K562 (cell line): ENCODE measurements at regions not wholly inside any gene's neighbourhood (a gene's known extent, or its start where the extent isn't known, plus 50 kb on each side); places are given as distances from the start of the nearest gene placed in this dataset.

Source experiments
- ATAC-seq: fragments of 200-7000 bp; cut with Tn5 transposase; 3 replicates; pipeline ENCODE4 v1.9.1; 2020; ENCODE audit warnings: moderate library complexity
- BruUV-seq: library from RNA; stranded (reverse); fragments of 400-500 nt; replicated peaks from 2 replicates; lab custom pipeline; 2021; lab: Mats Ljungman, UMichigan
- CTCF ChIA-PET: fragments of 300-600 bp; formaldehyde crosslinking; extraction: SDS; loops from one replicate; lab custom pipeline; 2021; ENCODE audit warnings: low intra/inter-chr PET ratio; lab: Yijun Ruan, JAX
- POLR2A ChIA-PET: fragments of 300-600, 350-650 bp; sonication (Branson Sonifier 250); formaldehyde crosslinking; extraction: SDS; loops from one replicate; lab custom pipeline; 2021; ENCODE audit warnings: antibody characterized with exemption, inconsistent platforms; lab: Yijun Ruan, JAX
- DNase-seq, 4 experiments: peaks; one replicate each; pipeline versions ENCODE4 v3.0.0 to v3.0.0-alpha.2; 2011 to 2018; ENCODE audit warnings: low spot score in 3 of 4, mixed read lengths in 3 of 4; ENCODE audit errors: extremely low read depth in 1 of 4
- FAIRE-seq: peaks from 2 replicates; lab custom pipeline; 2011; peaks lifted over from hg19 to GRCh38; lab: Jason Lieb, UNC
- H2AFZ ChIP-seq: 2 replicates; pipeline ENCODE4 v1.6.0; 2011; ENCODE audit warnings: low read depth, low read length, control low read depth, inconsistent platforms
- H3K27ac ChIP-seq: fragments of 200-600 bp; 3 replicates; pipeline ENCODE4 v1.8.0; 2011; ENCODE audit warnings: low read depth, mild to moderate bottlenecking, control low read depth, inconsistent platforms, low read length, moderate library complexity, mixed read lengths; ENCODE audit errors: extremely low read depth
- H3K27me3 ChIP-seq, 2 experiments: fragments of 300-600 bp in 1 of 2; 2 replicates in 1 of 2; 3 replicates in 1 of 2; pipeline versions ENCODE4 v1.6.0 to v1.8.0; 2011; ENCODE audit warnings: inconsistent platforms in 2 of 2, low read length in 2 of 2, mild to moderate bottlenecking in 1 of 2, mixed read lengths in 1 of 2, moderate library complexity in 1 of 2; ENCODE audit not compliant: control insufficient read depth in 2 of 2, insufficient read depth in 2 of 2
- H3K36me3 ChIP-seq: fragments of 300-600 bp; 3 replicates; pipeline ENCODE4 v1.8.0; 2011; ENCODE audit warnings: mild to moderate bottlenecking, low read length, inconsistent platforms; ENCODE audit not compliant: control insufficient read depth, insufficient read depth
- H3K4me1 ChIP-seq, 2 experiments: fragments of 200-600 bp in 1 of 2; replicated peaks in 1 of 2; 2 replicates in 1 of 2; 3 replicates in 1 of 2; pipeline versions ENCODE4 v1.5.1 to v1.8.0; 2011; ENCODE audit warnings: inconsistent platforms in 2 of 2, low read length in 2 of 2, mild to moderate bottlenecking in 1 of 2, mixed read lengths in 1 of 2, moderate library complexity in 1 of 2; ENCODE audit not compliant: control insufficient read depth in 2 of 2, insufficient read depth in 2 of 2
- H3K4me2 ChIP-seq: 2 replicates; pipeline ENCODE4 v1.6.1; 2011; ENCODE audit warnings: low read length, control low read depth, inconsistent platforms, mixed read lengths; ENCODE audit not compliant: insufficient read depth
- H3K4me3 ChIP-seq: fragments of 200-600 bp; sonication (generic), shearing (Covaris generic); 2 replicates; pipeline ENCODE4 v1.5.1; 2016; ENCODE audit warnings: control low read depth, inconsistent platforms
- H3K79me2 ChIP-seq: fragments of 200-600 bp; 3 replicates; pipeline ENCODE4 v1.8.0; 2011; ENCODE audit warnings: low read length, inconsistent platforms; ENCODE audit not compliant: control insufficient read depth, insufficient read depth
- H3K9ac ChIP-seq, 2 experiments: 2 replicates each; pipeline versions ENCODE4 v1.6.0 to v1.6.1; 2011; ENCODE audit warnings: low read depth in 2 of 2, low read length in 2 of 2, control low read depth in 1 of 2, inconsistent platforms in 1 of 2, mild to moderate bottlenecking in 1 of 2, mixed read lengths in 1 of 2; ENCODE audit not compliant: insufficient read depth in 1 of 2
- H3K9me1 ChIP-seq: one replicate; pipeline ENCODE4 v1.6.0; 2011; ENCODE audit warnings: inconsistent platforms, mild to moderate bottlenecking, low read length, moderate library complexity; ENCODE audit not compliant: control insufficient read depth, insufficient read depth
- H3K9me3 ChIP-seq: replicated peaks from 2 replicates; pipeline ENCODE4 v1.5.1; 2011; ENCODE audit warnings: low read depth, low read length, inconsistent platforms; ENCODE audit not compliant: control insufficient read depth, insufficient read depth
- H4K20me1 ChIP-seq: replicated peaks from 2 replicates; pipeline ENCODE4 v1.6.1; 2011; ENCODE audit warnings: low read length, inconsistent platforms, mixed read lengths; ENCODE audit not compliant: control insufficient read depth, insufficient read depth
- C11orf30 ChIP-seq: fragments of 450-650 bp; IDR thresholded peaks from 2 replicates; pipeline ENCODE4 v1.6.1; 2016; ENCODE audit warnings: low read depth, mild to moderate bottlenecking
- FOXA1 ChIP-seq: fragments of 450-650 bp; IDR thresholded peaks from 2 replicates; pipeline ENCODE4 v1.6.1; 2016; ENCODE audit warnings: mild to moderate bottlenecking, borderline replicate concordance
- JUNB ChIP-seq: fragments of 450-650 bp; formaldehyde crosslinking; conservative IDR thresholded peaks from 2 replicates; pipeline ENCODE4 v1.4.0; 2020; ENCODE audit warnings: mild to moderate bottlenecking
- MYNN ChIP-seq, 2 experiments: sonication (generic); formaldehyde crosslinking in 1 of 2; IDR thresholded peaks; 2 replicates each; pipeline versions ENCODE4 v1.5.0 to v1.6.1; 2016 to 2020; ENCODE audit warnings: antibody characterized with exemption in 1 of 2, missing genetic modification reagents in 1 of 2
- SREBF1 ChIP-seq: fragments of 150-350 bp; IDR thresholded peaks from 2 replicates; pipeline ENCODE4 v1.6.1; 2014; ENCODE audit warnings: antibody characterized with exemption, low read depth, low read length, borderline replicate concordance
- TARDBP ChIP-seq: fragments of 450-650 bp; IDR thresholded peaks from 2 replicates; pipeline ENCODE4 v1.6.1; 2016
- ZBTB17 ChIP-seq: fragments of 450-650 bp; formaldehyde crosslinking; IDR thresholded peaks from 2 replicates; pipeline ENCODE4 v1.4.0; 2020; ENCODE audit warnings: mild to moderate bottlenecking
- ZFX ChIP-seq: sonication (generic); formaldehyde crosslinking; IDR thresholded peaks from 2 replicates; pipeline ENCODE4 v1.8.0; 2022; ENCODE audit warnings: mild to moderate bottlenecking, missing genetic modification reagents, moderate library complexity
- ZNF263 ChIP-seq: sonication (generic); formaldehyde crosslinking; IDR thresholded peaks from 2 replicates; pipeline ENCODE4 v1.8.0; 2022; ENCODE audit warnings: mild to moderate bottlenecking, missing genetic modification reagents, borderline replicate concordance
- ZNF316 ChIP-seq: fragments of 450-650 bp; IDR thresholded peaks from 2 replicates; pipeline ENCODE4 v1.6.1; 2016
- WGBS: fragments of 100-300 bp; shearing (Covaris generic); methylation state at CpG from one replicate; pipeline ENCODE4 v1.1.6; 2016; ENCODE audit warnings: low coverage, mixed read lengths; ENCODE audit not compliant: insufficient coverage; ENCODE audit errors: missing lambda C conversion rate; 5-methylcytosine and 5-hydroxymethylcytosine counted together
- in situ Hi-C: fragments of 300-500 bp; cut with MboI; formaldehyde crosslinking; loops from 4 replicates; pipeline ENCODE4 v1.15.0; 2018; ENCODE audit warnings: inconsistent platforms, mixed read lengths
- intact Hi-C: fragments of 100-400 bp; cut with micrococcal nuclease; formaldehyde crosslinking; loops from 2 replicates; pipeline ENCODE4 v1.14.2; 2022
- TF ChIP-seq, protein P1 (sequence below): IDR thresholded peaks from 2 replicates; pipeline ENCODE4 v1.6.1; 2014; ENCODE audit warnings: antibody characterized with exemption
- TF ChIP-seq, protein P2 (sequence below), 3 experiments: fragments of 200-800 bp in 1 of 3; fragments of 250-450 bp in 1 of 3; fragments of 450-650 bp in 1 of 3; sonication (Bioruptor Pico) in 1 of 3; sonication (Bioruptor generic) in 1 of 3; formaldehyde crosslinking in 1 of 3; IDR thresholded peaks; 2 replicates each; pipeline versions ENCODE4 v1.6.1 to v1.8.0; 2016 to 2022; ENCODE audit warnings: mild to moderate bottlenecking in 2 of 3, missing genetic modification characterization in 2 of 3, missing compliant biosample characterization in 1 of 3, moderate library complexity in 1 of 3
- TF ChIP-seq, protein P3 (sequence below): fragments of 200-800 bp; sonication (Bioruptor generic); IDR thresholded peaks from 2 replicates; pipeline ENCODE4 v1.6.1; 2016; ENCODE audit warnings: missing genetic modification characterization, missing compliant biosample characterization

DNA sequence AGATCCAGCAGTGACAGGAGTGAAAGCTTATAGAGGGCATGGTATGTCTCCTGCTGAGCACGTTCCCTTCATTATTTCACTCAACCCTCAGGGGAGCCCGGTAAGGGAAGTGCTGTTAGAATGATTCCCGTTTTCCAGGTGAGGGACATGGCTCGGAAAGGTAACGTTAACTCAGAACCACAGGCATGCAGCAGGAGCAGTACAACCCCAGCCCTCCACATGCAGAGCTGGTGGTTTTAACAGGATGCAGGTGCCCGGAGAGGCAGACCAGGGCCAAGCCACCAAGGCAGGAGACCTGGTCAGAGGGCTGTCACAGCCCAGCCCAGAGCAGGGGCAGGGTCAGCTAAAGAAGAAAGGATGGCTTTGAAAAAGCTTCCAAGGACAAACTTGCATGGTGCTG lies 268.5 kb downstream of the SH3BP4 start:
- no peaks in the 10 kb centered on the region for H4K20me1 ChIP-seq
- peaks cover 3 to 13% of the 10 kb centered on the region in 2 experiments; a peak in 4 of 5 replicates for H3K27me3 ChIP-seq
- no peaks in the 10 kb centered on the region for H3K9me3 ChIP-seq
- H3K36me3 ChIP-seq, result no peaks in the 10 kb centered on the region
- in situ Hi-C loops, result no loop called here
- no TSS peak for BruUV-seq
- CTCF ChIA-PET, result no interaction called here
- TF ChIP-seq, protein P1, sequence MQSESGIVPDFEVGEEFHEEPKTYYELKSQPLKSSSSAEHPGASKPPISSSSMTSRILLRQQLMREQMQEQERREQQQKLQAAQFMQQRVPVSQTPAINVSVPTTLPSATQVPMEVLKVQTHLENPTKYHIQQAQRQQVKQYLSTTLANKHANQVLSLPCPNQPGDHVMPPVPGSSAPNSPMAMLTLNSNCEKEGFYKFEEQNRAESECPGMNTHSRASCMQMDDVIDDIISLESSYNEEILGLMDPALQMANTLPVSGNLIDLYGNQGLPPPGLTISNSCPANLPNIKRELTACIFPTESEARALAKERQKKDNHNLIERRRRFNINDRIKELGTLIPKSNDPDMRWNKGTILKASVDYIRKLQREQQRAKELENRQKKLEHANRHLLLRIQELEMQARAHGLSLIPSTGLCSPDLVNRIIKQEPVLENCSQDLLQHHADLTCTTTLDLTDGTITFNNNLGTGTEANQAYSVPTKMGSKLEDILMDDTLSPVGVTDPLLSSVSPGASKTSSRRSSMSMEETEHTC, result no peak
- TF ChIP-seq JUNB (CRISPR knock-in tag), result no peak
- no peak for TF ChIP-seq ZFX (CRISPR knock-in tag)
- TF ChIP-seq, protein P2, sequence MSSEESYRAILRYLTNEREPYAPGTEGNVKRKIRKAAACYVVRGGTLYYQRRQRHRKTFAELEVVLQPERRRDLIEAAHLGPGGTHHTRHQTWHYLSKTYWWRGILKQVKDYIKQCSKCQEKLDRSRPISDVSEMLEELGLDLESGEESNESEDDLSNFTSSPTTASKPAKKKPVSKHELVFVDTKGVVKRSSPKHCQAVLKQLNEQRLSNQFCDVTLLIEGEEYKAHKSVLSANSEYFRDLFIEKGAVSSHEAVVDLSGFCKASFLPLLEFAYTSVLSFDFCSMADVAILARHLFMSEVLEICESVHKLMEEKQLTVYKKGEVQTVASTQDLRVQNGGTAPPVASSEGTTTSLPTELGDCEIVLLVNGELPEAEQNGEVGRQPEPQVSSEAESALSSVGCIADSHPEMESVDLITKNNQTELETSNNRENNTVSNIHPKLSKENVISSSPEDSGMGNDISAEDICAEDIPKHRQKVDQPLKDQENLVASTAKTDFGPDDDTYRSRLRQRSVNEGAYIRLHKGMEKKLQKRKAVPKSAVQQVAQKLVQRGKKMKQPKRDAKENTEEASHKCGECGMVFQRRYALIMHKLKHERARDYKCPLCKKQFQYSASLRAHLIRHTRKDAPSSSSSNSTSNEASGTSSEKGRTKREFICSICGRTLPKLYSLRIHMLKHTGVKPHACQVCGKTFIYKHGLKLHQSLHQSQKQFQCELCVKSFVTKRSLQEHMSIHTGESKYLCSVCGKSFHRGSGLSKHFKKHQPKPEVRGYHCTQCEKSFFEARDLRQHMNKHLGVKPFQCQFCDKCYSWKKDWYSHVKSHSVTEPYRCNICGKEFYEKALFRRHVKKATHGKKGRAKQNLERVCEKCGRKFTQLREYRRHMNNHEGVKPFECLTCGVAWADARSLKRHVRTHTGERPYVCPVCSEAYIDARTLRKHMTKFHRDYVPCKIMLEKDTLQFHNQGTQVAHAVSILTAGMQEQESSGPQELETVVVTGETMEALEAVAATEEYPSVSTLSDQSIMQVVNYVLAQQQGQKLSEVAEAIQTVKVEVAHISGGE (CRISPR knock-in tag; IDR thresholded peaks at IDR 0.05), result no peak
- no peak for TF ChIP-seq ZBTB17 (CRISPR knock-in tag)
- TF ChIP-seq, protein P3, sequence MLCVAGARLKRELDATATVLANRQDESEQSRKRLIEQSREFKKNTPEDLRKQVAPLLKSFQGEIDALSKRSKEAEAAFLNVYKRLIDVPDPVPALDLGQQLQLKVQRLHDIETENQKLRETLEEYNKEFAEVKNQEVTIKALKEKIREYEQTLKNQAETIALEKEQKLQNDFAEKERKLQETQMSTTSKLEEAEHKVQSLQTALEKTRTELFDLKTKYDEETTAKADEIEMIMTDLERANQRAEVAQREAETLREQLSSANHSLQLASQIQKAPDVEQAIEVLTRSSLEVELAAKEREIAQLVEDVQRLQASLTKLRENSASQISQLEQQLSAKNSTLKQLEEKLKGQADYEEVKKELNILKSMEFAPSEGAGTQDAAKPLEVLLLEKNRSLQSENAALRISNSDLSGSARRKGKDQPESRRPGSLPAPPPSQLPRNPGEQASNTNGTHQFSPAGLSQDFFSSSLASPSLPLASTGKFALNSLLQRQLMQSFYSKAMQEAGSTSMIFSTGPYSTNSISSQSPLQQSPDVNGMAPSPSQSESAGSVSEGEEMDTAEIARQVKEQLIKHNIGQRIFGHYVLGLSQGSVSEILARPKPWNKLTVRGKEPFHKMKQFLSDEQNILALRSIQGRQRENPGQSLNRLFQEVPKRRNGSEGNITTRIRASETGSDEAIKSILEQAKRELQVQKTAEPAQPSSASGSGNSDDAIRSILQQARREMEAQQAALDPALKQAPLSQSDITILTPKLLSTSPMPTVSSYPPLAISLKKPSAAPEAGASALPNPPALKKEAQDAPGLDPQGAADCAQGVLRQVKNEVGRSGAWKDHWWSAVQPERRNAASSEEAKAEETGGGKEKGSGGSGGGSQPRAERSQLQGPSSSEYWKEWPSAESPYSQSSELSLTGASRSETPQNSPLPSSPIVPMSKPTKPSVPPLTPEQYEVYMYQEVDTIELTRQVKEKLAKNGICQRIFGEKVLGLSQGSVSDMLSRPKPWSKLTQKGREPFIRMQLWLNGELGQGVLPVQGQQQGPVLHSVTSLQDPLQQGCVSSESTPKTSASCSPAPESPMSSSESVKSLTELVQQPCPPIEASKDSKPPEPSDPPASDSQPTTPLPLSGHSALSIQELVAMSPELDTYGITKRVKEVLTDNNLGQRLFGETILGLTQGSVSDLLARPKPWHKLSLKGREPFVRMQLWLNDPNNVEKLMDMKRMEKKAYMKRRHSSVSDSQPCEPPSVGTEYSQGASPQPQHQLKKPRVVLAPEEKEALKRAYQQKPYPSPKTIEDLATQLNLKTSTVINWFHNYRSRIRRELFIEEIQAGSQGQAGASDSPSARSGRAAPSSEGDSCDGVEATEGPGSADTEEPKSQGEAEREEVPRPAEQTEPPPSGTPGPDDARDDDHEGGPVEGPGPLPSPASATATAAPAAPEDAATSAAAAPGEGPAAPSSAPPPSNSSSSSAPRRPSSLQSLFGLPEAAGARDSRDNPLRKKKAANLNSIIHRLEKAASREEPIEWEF, result no peak
- no peak for TF ChIP-seq MYNN (IDR thresholded peaks at IDR 0.05)
- TF ChIP-seq MYNN (CRISPR knock-in tag; IDR thresholded peaks at IDR 0.05), result no peak
- no peak for TF ChIP-seq C11orf30
- TF ChIP-seq TARDBP, result no peak
- no peak for TF ChIP-seq SREBF1
- TF ChIP-seq ZNF263 (CRISPR knock-in tag), result no peak
- TF ChIP-seq FOXA1, result no peak
- no peak for TF ChIP-seq ZNF316
- H3K4me2 ChIP-seq, result no peak overlapping the region
- DNase-seq (no peak), FAIRE-seq (no peak), ATAC-seq (no peak)
- no peaks in the 10 kb centered on the region for H3K79me2 ChIP-seq
- intact Hi-C loops, result no loop called here
- POLR2A ChIA-PET, result no interaction called here
- no peak overlapping the region for H2AFZ ChIP-seq
- H3K9ac ChIP-seq, result no peak overlapping the region
- WGBS, result 0% methylated on average over 5 of the region's 6 CpGs
- H3K27ac ChIP-seq, result no peak overlapping the region
- H3K9me1 ChIP-seq, result no peaks in the 10 kb centered on the region
- no peak overlapping the region for H3K4me3 ChIP-seq
- no peaks in the 10 kb centered on the region for H3K4me1 ChIP-seq
